ENCODE measurements at regions not wholly inside any gene's neighbourhood (a gene's known extent, or its start where the extent isn't known, plus 50 kb on each side); places are given as distances from the start of the nearest gene placed in this dataset.

GRCh38 chr4:56260320-56260719 is 127.0 kb downstream of the AASDH start:
- no peak overlapping the region for H3K4me2 ChIP-seq (ENCODE audit: insufficient read depth in 1 of 2, low read depth in 2 of 2, low read length in 2 of 2)
- FAIRE-seq (no peak), DNase-seq (ENCODE audit: low read depth in 1 of 2, low spot score in 2 of 2) (no peak)
- no peaks in the 10 kb centered on the region for H3K79me1 ChIP-seq (ENCODE audit: low read depth, low read length)
- H2AK5ac ChIP-seq (ENCODE audit: low read depth, low read length) = no peak overlapping the region
- H3K4me3 ChIP-seq (ENCODE audit: extremely low read depth in 1 of 4, insufficient read depth in 2 of 4, low read depth in 3 of 4, low read length in 4 of 4) = no peak overlapping the region
- 90% methylated on average over 4 of the region's 4 CpGs; no CpG with 5 or more reads in 1 of the 2 experiments for WGBS, 2 experiments (ENCODE audit: extremely low coverage in 1 of 2, insufficient coverage in 1 of 2, insufficient read length in 1 of 2, insufficient replicate concordance in 2 of 2, low coverage in 1 of 2, low lambda C conversion rate in 2 of 2, missing lambda C conversion rate in 1 of 2)
- no peaks in the 10 kb centered on the region for H3K79me2 ChIP-seq (ENCODE audit: control insufficient read depth in 1 of 2, insufficient read depth in 2 of 2, low read length in 2 of 2)
- no peak overlapping the region for H4K91ac ChIP-seq (replicated peaks; ENCODE audit: insufficient read length, low read length)
- H3K14ac ChIP-seq (ENCODE audit: insufficient read length) = no peak overlapping the region
- H2BK5ac ChIP-seq (ENCODE audit: low read depth, low read length) = no peak overlapping the region
- peaks cover 0 to 2% of the 10 kb centered on the region in 2 experiments for H4K20me1 ChIP-seq (replicated peaks in 1 of 2; ENCODE audit: control insufficient read depth in 1 of 2, insufficient read depth in 2 of 2, low read length in 2 of 2)
- no peak overlapping the region for H3K9ac ChIP-seq (replicated peaks in 1 of 4; ENCODE audit: extremely low read depth in 1 of 4, low read depth in 3 of 4, low read length in 3 of 4)
- H3K4ac ChIP-seq (replicated peaks; ENCODE audit: insufficient read length, low read depth, low read length) = no peak overlapping the region
- peaks cover 0 to 2% (median 0%) of the 10 kb centered on the region in 4 experiments; a peak in 1 of 7 replicates for H3K4me1 ChIP-seq (replicated peaks in 1 of 4; ENCODE audit: control insufficient read depth in 3 of 4, insufficient read depth in 4 of 4, low read length in 3 of 4)
- H3K27me3 ChIP-seq (replicated peaks in 1 of 4; ENCODE audit: control insufficient read depth in 3 of 4, extremely low read depth in 1 of 4, insufficient read depth in 3 of 4, low read length in 3 of 4) = no peaks in the 10 kb centered on the region
- H2BK12ac ChIP-seq (ENCODE audit: low read depth, low read length) = no peak overlapping the region
- H3K18ac ChIP-seq (ENCODE audit: extremely low read depth, low read length) = no peak overlapping the region
- H2BK15ac ChIP-seq (ENCODE audit: low read length) = no peak overlapping the region
- CTCF ChIA-PET (ENCODE audit: partially characterized antibody) = interaction anchor here (0.9 to 1.7 kb wide), 2 partner anchors 19 to 39 kb away, joined by 3 to 6 read pairs; no protein-coding TSS in a partner anchor
- H2AFZ ChIP-seq (ENCODE audit: low read length) = no peak overlapping the region
- no peak overlapping the region for H3K27ac ChIP-seq (ENCODE audit: low read depth, low read length)
- POLR2A ChIA-PET (ENCODE audit: partially characterized antibody) = interaction anchor here (0.6 kb wide), 1 partner anchor 14 kb away, joined by 3 read pairs; no protein-coding TSS in a partner anchor
- H4K5ac ChIP-seq (ENCODE audit: insufficient read length, low read depth, low read length) = no peak overlapping the region
- H3K9me3 ChIP-seq (ENCODE audit: insufficient read depth in 2 of 2, low read depth in 1 of 2, low read length in 1 of 2) = peaks cover 7 to 9% of the 10 kb centered on the region in 2 experiments; a peak in 2 of 4 replicates
- peaks cover 0 to 7% (median 0%) of the 10 kb centered on the region in 4 experiments; a peak in 1 of 8 replicates for H3K36me3 ChIP-seq (ENCODE audit: control insufficient read depth in 2 of 4, insufficient read depth in 4 of 4, low read length in 3 of 4)
- H3K23ac ChIP-seq (ENCODE audit: insufficient read length) = no peak overlapping the region
- no peak overlapping the region for H2BK20ac ChIP-seq (ENCODE audit: low read length)
- H2BK120ac ChIP-seq (replicated peaks; ENCODE audit: low read depth, low read length) = no peak overlapping the region
- H4K8ac ChIP-seq (ENCODE audit: extremely low read depth, insufficient read depth, low read length) = no peak overlapping the region
- no peaks in the 10 kb centered on the region for H3K23me2 ChIP-seq (ENCODE audit: low read depth, low read length)
- no peak overlapping the region for H3K56ac ChIP-seq (replicated peaks; ENCODE audit: insufficient read length, low read depth, low read length)
- TF ChIP-seq E2F6 (IDR thresholded peaks at IDR 0.05) = no peak
- no peak for TF ChIP-seq MAX (IDR thresholded peaks at IDR 0.05)
- TF ChIP-seq BACH1 (IDR thresholded peaks at IDR 0.05; ENCODE audit: low read length) = no peak
- no peak for TF ChIP-seq CHD2 (IDR thresholded peaks at IDR 0.05; ENCODE audit: low read length)
- no peak for TF ChIP-seq RXRA (IDR thresholded peaks at IDR 0.05; ENCODE audit: insufficient read depth, low read depth, low read length)
- no peak for TF ChIP-seq FOSL1 (IDR thresholded peaks at IDR 0.05; ENCODE audit: insufficient read depth, low read depth, low read length)
- TF ChIP-seq NANOG (IDR thresholded peaks at IDR 0.05; ENCODE audit: insufficient read depth, low read depth, low read length, poor library complexity, severe bottlenecking) = no peak
- no peak for TF ChIP-seq JUN (IDR thresholded peaks at IDR 0.05; ENCODE audit: low read depth, low read length)
- no peak for TF ChIP-seq KDM5A (IDR thresholded peaks at IDR 0.05; ENCODE audit: low read length)
